Neural cell (in vitro differentiated cells): ENCODE measurements at regions not wholly inside any gene's neighbourhood (a gene's known extent, or its start where the extent isn't known, plus 50 kb on each side); places are given as distances from the start of the nearest gene placed in this dataset.

Experiments
- H2AFZ ChIP-seq: fragments of 200-600, 300-800 bp; sonication (generic), shearing (Covaris generic); 2 replicates; pipeline ENCODE4 v1.6.0; 2014; ENCODE audit warnings: low read depth, mild to moderate bottlenecking, antibody characterized with exemption, low read length, moderate library complexity
- H3F3A ChIP-seq: fragments of 200-600 bp; shearing (Covaris generic); 2 replicates; pipeline ENCODE4 v1.6.1; 2016; ENCODE audit warnings: mild to moderate bottlenecking, moderate library complexity, mixed read lengths, antibody characterized with exemption, low read length; ENCODE audit not compliant: insufficient read depth, poor library complexity, severe bottlenecking
- H3K27ac ChIP-seq: fragments of 200-600, 300-800 bp; sonication (generic), shearing (Covaris generic); 2 replicates; pipeline ENCODE4 v1.5.1; 2014; ENCODE audit warnings: mild to moderate bottlenecking, low read length, moderate library complexity
- H3K27me3 ChIP-seq: fragments of 300-800, 200-600 bp; sonication (generic), shearing (Covaris generic); 2 replicates; pipeline ENCODE4 v1.6.0; 2014; ENCODE audit warnings: mild to moderate bottlenecking, low read depth, low read length, moderate library complexity; ENCODE audit not compliant: insufficient read depth
- H3K36me3 ChIP-seq: fragments of 300-800, 200-600 bp; sonication (generic), shearing (Covaris generic); 2 replicates; pipeline ENCODE4 v1.5.1; 2014; ENCODE audit warnings: mild to moderate bottlenecking, antibody characterized with exemption, low read length, moderate library complexity; ENCODE audit not compliant: insufficient read depth
- H3K4me2 ChIP-seq: fragments of 300-800, 200-600 bp; sonication (generic), shearing (Covaris generic); 2 replicates; pipeline ENCODE4 v1.6.0; 2014; ENCODE audit warnings: mild to moderate bottlenecking, low read length
- H3K4me3 ChIP-seq: fragments of 300-800, 200-600 bp; sonication (generic), shearing (Covaris generic); 2 replicates; pipeline ENCODE4 v1.5.1; 2014; ENCODE audit warnings: mild to moderate bottlenecking, low read length, moderate library complexity
- H3K79me2 ChIP-seq: fragments of 200-600 bp; shearing (Covaris generic); replicated peaks from 2 replicates; pipeline ENCODE4 v1.6.0; 2014; ENCODE audit warnings: mild to moderate bottlenecking, low read length, moderate library complexity; ENCODE audit not compliant: insufficient read depth
- H3K9ac ChIP-seq: fragments of 300-800, 200-600 bp; sonication (generic), shearing (Covaris generic); 2 replicates; pipeline ENCODE4 v1.6.1; 2016; ENCODE audit warnings: mild to moderate bottlenecking, low read length, mixed read lengths
- H3K9me2 ChIP-seq: fragments of 200-600 bp; shearing (Covaris generic); 2 replicates; pipeline ENCODE4 v1.6.1; 2016; ENCODE audit warnings: mild to moderate bottlenecking, low read length, mixed read lengths; ENCODE audit not compliant: insufficient read depth
- H3K9me3 ChIP-seq: fragments of 200-600, 300-800 bp; sonication (generic), shearing (Covaris generic); 2 replicates; pipeline ENCODE4 v1.6.1; 2016; ENCODE audit warnings: mild to moderate bottlenecking, mixed run types, low read length, moderate library complexity, mixed read lengths
- H4K20me1 ChIP-seq: fragments of 200-600 bp; shearing (Covaris generic); 2 replicates; pipeline ENCODE4 v1.6.1; 2016; ENCODE audit warnings: mild to moderate bottlenecking, mixed run types; ENCODE audit not compliant: insufficient read depth
- CTCF ChIP-seq: fragments of 450-650 bp; IDR thresholded peaks from 2 replicates; pipeline ENCODE4 v1.5.1; 2014; ENCODE audit warnings: antibody characterized with exemption, mild to moderate bottlenecking, moderate library complexity; ENCODE audit not compliant: poor library complexity, severe bottlenecking
- EP300 ChIP-seq: fragments of 450-650 bp; conservative IDR thresholded peaks from 2 replicates; pipeline ENCODE4 v1.6.1; 2014; ENCODE audit warnings: antibody characterized with exemption, mild to moderate bottlenecking, moderate library complexity; ENCODE audit not compliant: poor library complexity, severe bottlenecking
- EZH2 ChIP-seq: fragments of 200-600, 300-800 bp; shearing (Covaris generic), sonication (generic); IDR thresholded peaks from 2 replicates; pipeline ENCODE4 v1.6.1; 2014; ENCODE audit warnings: antibody characterized with exemption, low read length, borderline replicate concordance, mild to moderate bottlenecking; ENCODE audit not compliant: insufficient read depth, poor library complexity, severe bottlenecking
- MXI1 ChIP-seq: fragments of 450-650 bp; conservative IDR thresholded peaks from 2 replicates; pipeline ENCODE4 v1.6.1; 2014; ENCODE audit warnings: antibody characterized with exemption, mild to moderate bottlenecking; ENCODE audit not compliant: poor library complexity, severe bottlenecking
- POLR2AphosphoS5 ChIP-seq: IDR thresholded peaks from 2 replicates; pipeline ENCODE4 v1.6.1; 2012
- RAD21 ChIP-seq: fragments of 450-650 bp; conservative IDR thresholded peaks from 2 replicates; pipeline ENCODE4 v1.6.1; 2014; ENCODE audit warnings: antibody characterized with exemption, mild to moderate bottlenecking, moderate library complexity
- REST ChIP-seq: IDR thresholded peaks from 2 replicates; pipeline ENCODE4 v1.6.1; 2012; ENCODE audit warnings: borderline replicate concordance
- SMC3 ChIP-seq: fragments of 450-650 bp; conservative IDR thresholded peaks from 2 replicates; pipeline ENCODE4 v1.6.1; 2014; ENCODE audit warnings: antibody characterized with exemption, mild to moderate bottlenecking, moderate library complexity; ENCODE audit not compliant: poor library complexity
- TAF1 ChIP-seq: IDR thresholded peaks from 2 replicates; pipeline ENCODE4 v1.6.1; 2012; ENCODE audit warnings: low read depth

GRCh38 chr11:110809417-110810199, 97.4 kb upstream of the ARHGAP20 start:
- Histone ChIP-seq H3K4me3 (no peak overlapping the region), H3K9ac (no peak overlapping the region), H3F3A (no peaks in the 10 kb centered on the region), H3K9me3 (no peaks in the 10 kb centered on the region), H3K36me3 (no peaks in the 10 kb centered on the region), H4K20me1 (no peaks in the 10 kb centered on the region), H3K4me2 (no peak overlapping the region), H2AFZ (no peak overlapping the region), H3K9me2 (no peaks in the 10 kb centered on the region), H3K27ac (no peak overlapping the region), H3K79me2 (no peaks in the 10 kb centered on the region), H3K27me3 (no peaks in the 10 kb centered on the region)
- TF ChIP-seq REST (no peak), EP300 (no peak), TAF1 (no peak), POLR2AphosphoS5 (no peak), EZH2 (no peak), MXI1 (no peak), SMC3 (no peak), RAD21 (no peak), CTCF (no peak)

GRCh38 chr11:110808248-110808647, 96.0 kb upstream of the ARHGAP20 start:
- Histone ChIP-seq H3F3A (no peaks in the 10 kb centered on the region), H4K20me1 (no peaks in the 10 kb centered on the region), H3K9me3 (no peaks in the 10 kb centered on the region), H3K27me3 (no peaks in the 10 kb centered on the region), H3K36me3 (no peaks in the 10 kb centered on the region), H2AFZ (no peak overlapping the region), H3K9ac (no peak overlapping the region), H3K9me2 (no peaks in the 10 kb centered on the region), H3K27ac (no peak overlapping the region), H3K4me3 (no peak overlapping the region), H3K4me2 (no peak overlapping the region), H3K79me2 (no peaks in the 10 kb centered on the region)
- TF ChIP-seq SMC3: no peak
- no peak for TF ChIP-seq TAF1
- no peak for TF ChIP-seq EP300
- no peak for TF ChIP-seq RAD21
- TF ChIP-seq EZH2: no peak
- no peak for TF ChIP-seq CTCF
- TF ChIP-seq REST: no peak
- TF ChIP-seq POLR2AphosphoS5: no peak
- TF ChIP-seq MXI1: no peak
